HL-60/S4 (cell line): ENCODE measurements at regions not wholly inside any gene's neighbourhood (a gene's known extent, or its start where the extent isn't known, plus 50 kb on each side); places are given as distances from the start of the nearest gene placed in this dataset.
"Not testable (repeated sequence)": the region's sequence is repeated elsewhere in the genome, so short reads cannot be mapped to it uniquely, and the experiment has no call there.

Experiments used
- in situ Hi-C: fragments of 300-500 bp; cut with MboI; formaldehyde crosslinking; loops from 2 replicates; pipeline ENCODE4 v1.14.3; 2022; ENCODE audit warnings: low sequenced_read_pairs

DNA sequence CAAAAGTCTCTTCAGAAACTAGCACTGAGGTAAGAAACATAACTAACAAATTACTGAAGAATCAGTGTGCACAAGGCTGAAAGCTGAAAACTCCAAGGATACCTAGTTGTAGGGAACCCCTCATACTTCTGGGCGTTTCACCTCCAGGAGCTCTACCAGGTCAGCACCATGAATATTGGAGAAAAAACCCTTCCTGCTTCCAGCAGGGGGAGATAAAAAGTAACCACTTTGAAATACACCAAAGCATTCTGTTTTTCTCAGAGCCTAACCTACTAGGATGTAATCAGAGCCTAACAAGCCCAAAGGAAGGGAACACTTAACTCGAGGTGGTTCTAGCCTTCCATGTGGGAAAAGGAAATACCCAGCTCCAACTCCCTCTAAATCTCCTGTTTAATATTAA lies 175.8 kb upstream of the MME start:
- in situ Hi-C loops: no loop called here

DNA sequence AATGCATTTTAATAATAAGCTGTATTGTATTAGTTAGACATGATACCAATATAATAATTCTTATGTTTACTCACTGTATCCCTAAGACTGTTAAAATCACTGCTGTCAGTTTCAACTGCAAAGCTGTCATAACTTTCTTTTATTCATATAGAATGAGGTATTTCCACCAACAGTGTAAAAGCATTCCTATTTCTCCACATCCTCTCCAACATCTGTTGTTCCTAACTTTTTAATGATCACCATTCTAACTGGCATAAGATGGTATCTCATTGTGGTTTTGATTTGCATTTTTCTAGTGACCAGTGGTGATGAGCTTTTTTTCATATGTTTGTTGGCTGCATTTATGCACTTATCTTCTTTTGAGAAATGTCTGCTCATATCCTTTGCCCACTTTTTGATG lies 177.6 kb upstream of the MME start:
- in situ Hi-C loops: not testable (repeated sequence)

DNA sequence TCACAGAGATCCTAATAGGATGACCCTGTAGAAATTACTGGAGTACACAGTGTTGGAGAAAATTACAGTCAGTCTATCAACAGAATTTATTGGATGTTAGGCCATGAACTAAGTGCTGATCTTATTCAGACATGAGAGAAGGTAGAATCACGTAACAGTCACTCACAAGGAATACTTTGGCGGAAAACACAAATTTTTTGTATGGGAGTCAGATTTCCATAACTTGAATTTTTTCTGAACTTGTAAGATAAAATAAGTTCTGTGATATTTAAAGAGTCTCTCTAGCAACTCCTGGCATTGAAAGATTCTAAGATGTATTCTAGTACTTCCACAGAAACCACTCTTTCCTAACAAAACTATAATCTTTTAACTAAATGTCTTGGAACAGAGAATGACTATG lies 178.8 kb upstream of the MME start:
- in situ Hi-C loops: no loop called here

DNA sequence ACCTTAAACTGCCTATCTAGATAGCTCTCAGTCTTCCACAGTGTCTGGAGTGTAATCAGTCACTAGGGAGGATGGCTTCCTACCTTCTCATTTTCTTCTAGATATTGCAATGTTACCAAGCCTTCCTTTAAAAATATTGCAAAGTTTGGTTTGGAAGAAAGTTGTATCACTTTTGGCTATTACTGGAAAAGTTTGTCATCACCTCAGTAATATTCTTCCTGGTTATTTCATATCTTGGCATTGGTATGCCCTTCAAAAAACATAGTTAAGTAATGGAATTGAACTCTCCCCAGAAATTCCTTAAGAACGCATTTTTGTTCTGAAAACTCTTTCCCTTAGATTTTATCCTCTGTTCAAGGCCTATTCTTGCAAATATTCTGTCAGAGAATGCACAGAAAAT lies 179.3 kb upstream of the MME start:
- in situ Hi-C loops: no loop called here

DNA sequence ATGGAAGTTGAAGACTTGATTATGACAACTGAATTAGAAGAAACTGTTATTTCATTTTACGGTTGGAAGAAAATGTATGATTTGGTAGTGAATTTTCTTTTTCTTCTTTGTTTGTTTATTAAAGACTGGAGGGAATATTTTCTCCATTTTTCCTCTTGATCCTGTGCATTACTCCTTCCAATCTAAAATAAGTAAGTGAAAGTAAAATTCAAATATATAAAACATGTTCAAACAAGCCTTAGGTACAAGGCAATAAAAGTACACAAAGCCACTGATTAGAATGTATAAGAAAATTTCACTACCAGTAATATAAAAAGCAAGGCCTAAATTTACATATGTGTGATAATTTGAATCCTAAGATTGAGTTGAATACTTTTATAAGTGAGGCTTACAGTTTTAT lies 181.2 kb upstream of the MME start:
- in situ Hi-C loops: no loop called here

DNA sequence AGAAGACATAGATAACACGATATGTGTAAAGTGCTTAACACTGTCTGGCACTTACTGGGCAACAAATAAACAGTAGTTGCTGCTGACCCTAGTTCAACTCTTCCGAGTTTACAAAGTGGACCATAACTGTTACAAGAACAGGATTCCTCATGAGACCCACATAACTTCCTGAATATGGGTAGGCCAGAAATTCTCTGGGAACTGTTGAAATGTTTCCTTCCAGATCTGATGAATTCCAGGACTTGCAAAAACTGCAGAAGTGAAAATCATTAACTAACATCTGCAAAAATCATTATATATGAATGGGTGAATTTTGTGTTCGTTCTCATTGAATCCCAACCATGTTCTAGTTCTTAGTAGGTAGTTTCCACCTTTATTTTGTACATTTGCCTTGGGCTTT lies 181.7 kb upstream of the MME start:
- in situ Hi-C loops: no loop called here

DNA sequence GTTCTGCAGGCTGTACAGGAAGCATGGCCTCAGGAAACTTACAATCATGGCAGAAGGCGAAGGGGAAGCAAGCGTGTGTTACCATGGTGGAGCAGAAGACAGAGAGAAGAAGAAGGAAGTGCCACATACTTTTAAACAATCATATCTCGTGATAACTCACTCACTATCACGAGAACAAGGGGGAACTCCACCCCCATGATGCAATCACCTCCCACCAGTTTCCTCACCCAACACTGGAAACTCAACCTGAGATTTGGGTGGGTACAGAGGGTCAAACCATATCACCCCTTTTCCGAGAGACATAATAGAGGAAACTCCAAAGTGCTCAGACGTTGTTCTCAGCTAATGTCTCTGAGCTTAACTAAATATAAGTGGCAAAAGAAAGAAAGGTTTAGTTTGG lies 186.3 kb upstream of the MME start:
- in situ Hi-C loops: no loop called here

DNA sequence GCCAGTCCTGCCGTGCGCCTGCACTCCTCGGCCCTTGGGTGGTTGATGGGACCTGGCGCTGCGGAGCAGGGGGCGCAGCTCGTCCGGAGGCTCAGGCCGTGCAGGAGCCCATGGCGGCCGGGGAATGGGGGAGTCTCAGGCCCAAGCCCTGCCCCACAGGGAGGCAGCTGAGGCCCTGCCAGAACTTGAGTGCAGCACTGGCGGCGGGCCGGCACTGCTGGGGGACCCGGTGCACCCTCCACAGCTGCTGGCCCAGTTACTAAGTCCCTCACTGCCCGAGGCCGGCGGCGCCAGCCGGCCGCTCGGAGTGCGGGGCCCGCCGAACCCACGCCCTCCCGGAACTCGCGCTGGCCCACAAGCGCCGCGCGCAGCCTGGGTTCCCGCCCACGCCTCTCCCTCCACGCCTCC lies 190.9 kb upstream of the MME start:
- in situ Hi-C loops: no loop called here

DNA sequence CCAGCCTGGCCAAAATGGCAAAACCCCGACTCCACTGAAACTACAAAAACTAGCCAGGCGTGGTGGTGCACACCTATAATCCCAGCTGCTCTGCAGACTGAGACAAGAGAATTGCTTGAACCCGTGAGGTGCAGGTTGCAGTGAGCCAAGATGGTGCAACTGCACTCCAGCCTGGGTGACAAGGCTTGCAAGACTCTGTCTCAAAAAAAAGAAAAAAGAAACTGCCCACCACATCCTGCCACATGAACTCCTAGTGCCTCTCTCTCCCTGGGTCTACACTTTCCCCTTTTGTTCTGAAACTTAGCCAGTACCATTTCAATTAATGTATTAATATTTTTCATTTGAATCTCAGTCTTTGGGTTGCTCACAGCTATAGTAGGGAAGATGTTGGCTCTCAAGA lies 192.2 kb upstream of the MME start:
- in situ Hi-C loops: no loop called here

DNA sequence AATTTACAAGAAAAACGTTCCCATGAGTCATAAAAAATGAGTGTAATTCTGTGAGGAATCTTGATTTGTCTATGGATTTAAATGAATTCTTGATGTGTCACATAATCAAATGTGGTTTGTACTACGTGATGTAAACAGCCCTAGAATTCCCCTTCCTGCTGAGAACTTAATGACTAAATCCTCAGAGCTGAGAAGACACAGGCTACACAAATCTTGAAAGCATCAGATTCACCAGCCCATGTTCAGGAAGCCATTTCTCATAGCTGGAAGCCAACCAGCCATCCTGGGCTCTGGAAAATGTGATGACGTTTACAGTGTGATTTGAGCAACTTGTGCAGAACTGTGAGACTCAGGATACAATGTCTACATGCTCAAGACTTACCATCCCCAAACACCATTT lies 193.7 kb upstream of the MME start:
- in situ Hi-C loops: no loop called here

DNA sequence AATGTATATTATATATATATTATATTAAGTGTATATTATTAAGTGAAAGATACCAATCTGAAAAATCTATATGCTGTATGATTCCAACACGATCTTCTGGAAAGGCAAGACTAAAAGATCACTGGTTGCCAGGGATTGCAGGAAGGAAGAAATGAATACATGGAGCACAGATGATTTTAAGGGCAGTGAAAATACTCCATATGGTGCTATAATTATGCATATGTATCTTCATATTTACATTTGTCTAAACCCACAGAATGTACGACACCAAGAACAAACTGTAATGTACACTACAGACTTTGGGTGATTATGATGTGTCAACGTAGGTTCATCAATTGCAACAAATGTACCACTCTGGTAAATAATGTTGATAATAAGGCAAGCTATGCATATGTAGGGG lies 194.7 kb upstream of the MME start:
- in situ Hi-C loops: no loop called here

DNA sequence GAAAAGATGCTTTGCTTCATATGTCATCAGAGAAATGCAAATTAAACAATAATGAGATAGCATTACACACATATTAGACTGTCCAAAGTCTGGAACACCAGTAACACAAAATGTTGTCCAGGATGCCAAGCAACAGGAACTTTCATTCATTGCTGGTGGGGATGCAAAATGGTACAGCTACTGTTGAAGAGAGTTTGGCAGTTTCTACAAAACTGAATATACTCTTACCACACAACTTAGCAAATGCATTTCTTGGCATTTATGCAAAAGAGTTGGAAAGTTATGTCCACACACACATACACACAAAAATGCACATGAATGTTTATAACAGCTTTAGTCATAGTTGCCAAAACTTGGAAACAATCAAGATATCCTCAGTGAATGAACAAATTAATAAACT lies 195.2 kb upstream of the MME start:
- in situ Hi-C loops: no loop called here

DNA sequence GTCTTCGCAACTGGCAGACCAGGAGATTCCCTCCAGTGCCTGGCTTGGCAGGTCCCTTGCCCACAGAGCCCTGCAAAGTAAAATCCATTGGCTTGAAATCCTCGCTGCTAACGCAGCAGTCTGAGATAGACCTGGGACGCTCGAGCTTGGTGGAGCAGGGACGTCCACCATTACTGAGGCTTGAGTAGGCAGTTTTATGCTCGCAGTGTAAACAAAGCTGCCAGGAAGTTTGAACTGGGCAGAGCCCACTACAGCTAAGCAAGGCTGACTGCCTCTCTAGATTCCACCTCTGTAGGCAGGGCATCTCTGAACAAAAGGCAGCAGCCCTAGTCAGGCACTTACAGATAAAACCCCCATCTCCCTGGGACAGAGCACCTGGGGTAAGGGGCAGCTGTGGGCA lies 205.0 kb upstream of the MME start:
- in situ Hi-C loops: no loop called here

DNA sequence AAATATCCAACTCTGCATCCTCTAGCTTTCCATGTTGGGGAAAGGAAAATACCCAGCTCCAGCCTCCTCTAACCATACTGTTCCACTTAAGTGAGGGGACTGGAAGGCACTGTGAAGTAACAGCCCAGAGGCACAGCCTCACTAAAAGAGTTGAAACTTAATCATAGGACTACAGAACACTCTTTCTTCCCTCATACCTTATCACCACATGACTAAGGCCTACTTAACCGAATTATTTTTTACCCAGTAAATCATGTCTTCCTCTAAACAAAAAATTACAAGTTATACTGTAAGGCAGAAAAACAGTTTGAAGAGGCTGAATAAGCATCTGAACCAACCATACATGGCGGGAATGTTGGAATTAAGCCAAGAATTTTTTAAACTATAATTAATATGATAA lies 207.4 kb upstream of the MME start:
- in situ Hi-C loops: no loop called here

DNA sequence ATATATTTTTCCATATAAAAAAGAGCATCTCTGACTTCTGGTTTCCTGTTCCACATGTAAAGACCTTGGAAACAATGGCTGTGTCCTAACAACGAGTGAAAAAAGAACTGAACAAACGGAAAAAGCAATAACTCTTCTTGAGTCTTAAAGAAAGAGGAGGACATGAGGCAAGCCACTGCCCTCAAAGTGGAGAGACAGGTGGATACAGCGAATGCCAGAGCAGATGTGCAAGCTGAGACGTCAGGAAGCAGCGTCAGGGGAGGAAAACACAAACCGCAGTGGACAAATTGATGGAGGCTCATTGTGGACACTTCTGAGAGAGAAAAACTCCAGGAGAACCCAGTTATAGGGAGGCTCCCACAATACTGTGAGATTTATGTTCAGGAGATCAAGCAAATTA lies 208.0 kb upstream of the MME start:
- in situ Hi-C loops: no loop called here

DNA sequence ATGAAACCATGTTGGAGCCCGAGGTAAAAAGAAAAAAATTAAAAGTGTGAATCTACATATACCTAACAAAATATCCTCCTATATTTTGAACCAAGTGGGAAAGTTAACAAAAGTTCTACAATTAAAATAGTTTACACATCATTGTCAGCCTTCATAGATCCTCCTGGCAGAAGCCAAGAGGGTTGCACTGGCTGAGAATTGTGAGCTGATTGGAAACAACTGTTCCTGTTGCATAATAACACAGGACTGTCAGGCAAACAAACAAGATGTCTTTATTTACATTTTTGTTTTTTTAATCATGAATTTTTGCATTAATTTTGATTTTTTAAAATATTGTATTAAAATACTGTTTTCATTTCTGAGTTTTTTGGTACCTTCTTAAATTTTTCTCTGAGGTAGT lies 215.2 kb upstream of the MME start:
- in situ Hi-C loops: no loop called here

DNA sequence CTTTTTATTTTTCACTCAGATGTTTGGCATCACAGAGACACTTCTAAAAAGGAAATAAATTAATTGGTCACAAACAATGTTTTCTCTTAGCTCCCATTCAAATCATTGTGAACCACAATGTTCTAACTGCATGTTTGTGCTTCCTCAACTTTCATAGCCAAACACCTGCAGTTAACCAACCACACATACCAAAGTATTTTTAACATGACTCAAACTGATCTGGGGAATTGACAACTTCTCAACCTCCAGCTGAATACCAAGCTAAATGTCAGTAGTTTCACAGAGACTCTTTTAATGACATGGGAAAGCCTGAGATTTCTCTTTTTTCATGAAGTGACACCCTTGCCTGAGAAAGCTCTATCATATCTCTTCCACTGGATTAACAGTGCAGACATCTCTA lies 217.9 kb upstream of the MME start:
- in situ Hi-C loops: no loop called here

DNA sequence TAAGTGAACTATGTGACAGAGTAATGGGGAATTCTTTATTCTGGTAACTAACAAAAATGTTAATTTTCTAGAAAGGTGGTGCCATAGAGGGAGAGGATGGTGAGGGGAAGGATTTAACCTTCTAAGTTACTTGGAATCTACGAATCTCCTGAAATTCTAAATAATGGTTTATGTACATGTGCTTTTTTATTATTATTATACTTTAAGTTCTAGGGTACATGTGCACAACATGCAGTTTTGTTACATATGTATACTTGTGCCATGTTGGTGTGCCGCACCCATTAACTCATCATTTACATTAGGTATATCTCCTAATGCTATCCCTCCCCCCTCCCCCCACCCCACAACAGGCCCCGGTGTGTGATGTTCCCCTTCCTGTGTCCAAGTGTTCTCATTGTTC lies 227.1 kb upstream of the MME start:
- in situ Hi-C loops: not testable (repeated sequence)

DNA sequence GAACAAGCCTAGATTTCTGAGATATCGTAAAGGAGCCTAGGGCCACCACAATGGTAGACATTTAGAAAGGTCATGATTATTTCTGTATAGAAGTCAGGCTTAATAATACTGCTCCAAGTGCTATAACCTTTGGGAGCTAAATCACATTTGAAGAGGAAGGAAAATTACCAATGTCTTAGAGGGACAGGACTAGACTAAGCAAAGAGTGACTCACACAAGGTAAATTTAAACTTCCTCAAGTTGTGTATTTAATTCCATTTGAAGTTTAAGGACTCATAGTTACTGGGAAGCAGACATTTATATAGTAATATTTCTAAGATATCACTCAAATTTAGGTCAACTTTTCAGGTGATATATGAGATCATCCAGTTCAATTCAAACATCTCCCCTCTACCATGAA lies 227.6 kb upstream of the MME start:
- in situ Hi-C loops: no loop called here

DNA sequence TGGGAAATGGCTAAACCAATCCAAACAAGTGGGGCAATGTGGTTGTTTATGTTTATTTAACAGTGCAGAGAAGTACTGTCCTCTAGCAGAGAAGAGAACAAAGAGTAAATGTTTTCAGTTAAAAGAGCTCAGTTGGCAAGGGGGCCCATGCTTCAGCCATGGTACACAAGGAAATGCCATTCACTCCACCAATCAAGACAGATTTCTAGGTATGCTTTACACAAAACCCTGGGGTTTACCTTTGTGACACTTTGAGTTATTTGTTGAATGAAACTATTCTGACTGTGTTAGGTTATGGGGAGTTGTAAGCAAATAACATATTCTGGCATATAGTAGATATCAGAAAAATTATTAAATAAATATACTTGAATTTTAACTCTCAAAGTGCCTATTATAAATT lies 228.5 kb upstream of the MME start:
- in situ Hi-C loops: no loop called here

DNA sequence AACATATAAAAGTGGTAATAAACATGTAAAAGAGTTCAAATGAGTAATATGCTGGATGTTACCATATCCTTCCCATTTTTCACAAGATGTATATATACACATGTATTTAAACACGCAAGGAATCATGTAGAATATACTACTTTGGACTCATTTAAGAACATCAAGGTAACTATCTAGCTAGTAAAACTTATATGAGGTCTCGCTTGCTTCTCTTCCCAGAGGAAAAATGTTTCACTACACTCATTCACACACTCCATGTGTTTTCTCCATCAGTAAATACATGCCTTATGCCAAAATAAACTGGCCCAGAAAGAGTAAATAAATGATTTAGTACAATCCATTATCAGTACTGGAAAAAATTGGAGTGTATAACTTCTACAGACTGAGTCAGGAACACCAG lies 229.2 kb upstream of the MME start:
- in situ Hi-C loops: no loop called here

DNA sequence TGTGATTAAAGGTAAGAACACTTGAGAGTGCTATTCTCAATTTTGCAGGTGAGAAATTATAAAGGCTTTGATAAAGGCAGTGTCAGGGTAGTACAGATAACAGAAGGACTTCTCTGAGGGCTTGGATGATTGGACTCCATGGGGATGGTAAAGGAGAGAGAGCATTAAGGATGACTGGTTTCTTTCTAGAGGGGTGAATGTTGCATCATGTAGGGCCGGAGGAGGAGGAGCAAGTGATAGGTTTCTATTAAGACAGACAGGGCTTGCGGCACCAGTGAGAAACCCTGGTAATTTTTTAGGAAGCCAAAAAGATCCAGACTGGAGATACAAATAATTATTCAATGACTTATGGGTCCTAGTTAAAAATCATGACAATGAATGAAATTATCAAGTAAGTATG lies 230.7 kb upstream of the MME start:
- in situ Hi-C loops: no loop called here

DNA sequence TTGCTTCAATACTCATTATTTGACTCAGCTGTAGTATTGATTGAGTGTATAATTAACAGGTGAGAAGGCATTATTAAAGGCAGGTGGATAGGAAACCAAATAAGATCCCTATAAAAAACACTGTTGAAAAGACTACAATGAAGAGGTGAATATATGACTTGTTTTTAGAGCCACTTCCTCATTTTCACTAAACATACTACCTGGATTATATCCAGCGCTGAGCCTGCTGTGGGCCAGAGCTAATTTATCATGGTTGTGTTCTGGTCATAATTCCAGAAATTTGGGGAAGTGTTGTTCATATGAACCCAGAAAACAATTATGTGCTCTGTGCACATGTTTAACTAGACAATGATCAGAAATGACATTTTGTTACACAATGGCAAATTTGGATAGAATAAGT lies 235.3 kb upstream of the MME start:
- in situ Hi-C loops: no loop called here

DNA sequence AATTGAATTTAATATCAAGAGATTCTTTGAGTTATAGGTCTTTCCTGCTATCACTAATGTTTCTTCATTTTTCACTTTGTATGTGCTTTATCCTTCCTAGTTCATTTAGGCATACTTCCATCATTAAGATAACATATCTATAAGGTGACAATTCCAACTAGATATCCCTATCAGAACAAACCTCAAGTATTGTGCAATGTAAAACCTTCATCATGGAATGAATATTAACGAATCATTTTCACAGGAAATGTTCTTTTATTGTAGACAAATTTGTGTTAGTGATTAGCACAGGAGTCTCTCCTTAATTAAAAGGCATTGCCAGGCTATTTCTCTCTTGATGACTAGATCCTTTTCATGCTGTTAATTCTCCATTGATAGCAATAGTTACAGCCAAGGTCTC lies 236.5 kb upstream of the MME start:
- in situ Hi-C loops: no loop called here
